Small intestine (tissue), 7 donors: ENCODE measurements at regions not wholly inside any gene's neighbourhood (a gene's known extent, or its start where the extent isn't known, plus 50 kb on each side); places are given as distances from the start of the nearest gene placed in this dataset.
A peak's percentile ranks its signal among the peaks of the same experiment; 100 is the strongest.

Experiments
- DNase-seq, 2 donors: peaks; one replicate each; pipeline versions ENCODE4 v3.0.0 to v3.0.0-alpha.2; 2013
- FAIRE-seq: peaks from 2 replicates; lab custom pipeline; 2012; peaks lifted over from hg19 to GRCh38; lab: Jason Lieb, UNC
- H3K27ac ChIP-seq, 3 donors: one replicate each; pipeline ENCODE4 v1.5.1; 2013; ENCODE audit warnings: low read length in 2 of 3, mild to moderate bottlenecking in 2 of 3, control low read depth in 1 of 3, inconsistent platforms in 1 of 3, low read depth in 1 of 3, moderate library complexity in 1 of 3
- H3K27me3 ChIP-seq, 3 donors: one replicate each; pipeline ENCODE4 v1.6.1; 2013; ENCODE audit warnings: low read length in 3 of 3, inconsistent platforms in 1 of 3; ENCODE audit not compliant: control insufficient read depth in 3 of 3, insufficient read depth in 3 of 3
- H3K36me3 ChIP-seq, 3 donors: one replicate each; pipeline ENCODE4 v1.6.1; 2013; ENCODE audit warnings: low read length in 3 of 3, inconsistent platforms in 1 of 3, low read depth in 1 of 3, mild to moderate bottlenecking in 1 of 3, moderate library complexity in 1 of 3; ENCODE audit not compliant: control insufficient read depth in 3 of 3, insufficient read depth in 2 of 3
- H3K4me1 ChIP-seq, 3 donors: one replicate each; pipeline ENCODE4 v1.6.1; 2013; ENCODE audit warnings: low read length in 2 of 3, inconsistent platforms in 1 of 3, low read depth in 1 of 3, mild to moderate bottlenecking in 1 of 3, moderate library complexity in 1 of 3; ENCODE audit not compliant: control insufficient read depth in 3 of 3, insufficient read depth in 2 of 3
- H3K4me3 ChIP-seq, 3 donors: one replicate each; pipeline ENCODE4 v1.5.1; 2013; ENCODE audit warnings: low read length in 3 of 3, control low read depth in 1 of 3, inconsistent platforms in 1 of 3, low read depth in 1 of 3, mild to moderate bottlenecking in 1 of 3, moderate library complexity in 1 of 3
- H3K9me3 ChIP-seq, 2 donors: one replicate each; pipeline ENCODE4 v1.6.1; 2013; ENCODE audit warnings: low read depth in 1 of 2, low read length in 1 of 2; ENCODE audit not compliant: control insufficient read depth in 2 of 2, insufficient read depth in 1 of 2
- WGBS, 3 donors: extraction: QIAGEN DNeasy Blood & Tissue Kit; methylation state at CpG; one replicate each; pipeline ENCODE4 v1.1.7; 2013; 5-methylcytosine and 5-hydroxymethylcytosine counted together
- donor health status: healthy with polysubstance abuse.
- donor health status: control.
- donor health status: control.
- donor health status: Bipolar disorder and iron deficiency.
- donor health status: healthy.

- FAIRE-seq (no peak), DNase-seq (no peak)
- no peaks in the 10 kb centered on the region for H3K4me1 ChIP-seq
- no peaks in the 10 kb centered on the region for H3K27me3 ChIP-seq
- peaks cover 0 to 2% of the 10 kb centered on the region in 2 donors for H3K9me3 ChIP-seq
- H3K36me3 ChIP-seq, result no peaks in the 10 kb centered on the region
- H3K27ac ChIP-seq, result peak overlapping the region in 1 of 3 donors; percentile 22
- no peak overlapping the region for H3K4me3 ChIP-seq
- 36 to 38% (median 38%) methylated on average over 4 of the region's 4 CpGs for WGBS, 3 donors
These were observed 114.5 kb downstream of the RPAP3 start for GRCh38 chr12:47591361-47591791.

GRCh38 chr12:47590771-47591360, 115.0 kb downstream of the RPAP3 start:
- FAIRE-seq, result no peak
- Histone ChIP-seq H3K36me3 (no peaks in the 10 kb centered on the region), H3K4me1 (no peaks in the 10 kb centered on the region), H3K27me3 (no peaks in the 10 kb centered on the region), H3K9me3 (no peaks in the 10 kb centered on the region), H3K4me3 (no peak overlapping the region), H3K27ac (no peak overlapping the region)
- WGBS, 3 donors, result 49 to 64% (median 58%) methylated on average over 3 of the region's 3 CpGs
- DNase-seq, result no peak

- FAIRE-seq (no peak), DNase-seq (no peak)
- no peaks in the 10 kb centered on the region for H3K27me3 ChIP-seq
- no peaks in the 10 kb centered on the region for H3K4me1 ChIP-seq
- H3K9me3 ChIP-seq, result no peaks in the 10 kb centered on the region
- H3K27ac ChIP-seq, result no peak overlapping the region
- no peaks in the 10 kb centered on the region for H3K36me3 ChIP-seq
- 84 to 88% (median 86%) methylated on average over 4 of the region's 4 CpGs for WGBS, 3 donors
- no peak overlapping the region for H3K4me3 ChIP-seq
These were observed 118.7 kb downstream of the RPAP3 start for GRCh38 chr12:47586952-47587669.

- Histone ChIP-seq H3K9me3 (no peaks in the 10 kb centered on the region), H3K27me3 (no peaks in the 10 kb centered on the region), H3K36me3 (no peaks in the 10 kb centered on the region), H3K27ac (no peak overlapping the region), H3K4me3 (no peak overlapping the region), H3K4me1 (no peaks in the 10 kb centered on the region)
- DNase-seq (no peak), FAIRE-seq (no peak)
- 52 to 67% (median 55%) methylated on average over 2 of the region's 2 CpGs for WGBS, 3 donors
These were observed 120.3 kb downstream of the RPAP3 start for GRCh38 chr12:47585507-47585906.

DNA sequence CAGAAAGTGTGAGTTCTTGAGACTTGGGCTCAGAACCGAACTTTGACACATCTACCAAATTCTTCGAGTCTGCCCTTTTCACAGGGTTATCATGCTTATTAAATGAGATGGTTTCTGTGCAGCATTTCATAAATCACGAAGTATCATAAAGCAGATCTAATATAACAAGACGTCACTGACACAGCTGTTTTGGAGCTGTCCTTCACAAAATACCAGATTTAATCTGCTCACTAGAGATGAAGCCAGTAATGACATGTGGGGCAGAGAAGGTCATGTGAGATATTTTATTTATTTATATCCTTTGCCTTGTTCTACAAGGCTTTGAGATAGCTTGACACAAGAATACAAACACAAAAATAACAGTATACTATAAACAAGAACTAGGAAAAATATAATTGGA, 127.0 kb downstream of the RPAP3 start:
- Histone ChIP-seq H3K36me3 (no peaks in the 10 kb centered on the region), H3K27ac (no peak overlapping the region), H3K4me3 (no peak overlapping the region), H3K27me3 (no peaks in the 10 kb centered on the region), H3K4me1 (no peaks in the 10 kb centered on the region), H3K9me3 (no peaks in the 10 kb centered on the region)
- 69 to 74% (median 70%) methylated on average over 4 of the region's 4 CpGs for WGBS, 3 donors
- DNase-seq, result no peak
- no peak for FAIRE-seq

DNA sequence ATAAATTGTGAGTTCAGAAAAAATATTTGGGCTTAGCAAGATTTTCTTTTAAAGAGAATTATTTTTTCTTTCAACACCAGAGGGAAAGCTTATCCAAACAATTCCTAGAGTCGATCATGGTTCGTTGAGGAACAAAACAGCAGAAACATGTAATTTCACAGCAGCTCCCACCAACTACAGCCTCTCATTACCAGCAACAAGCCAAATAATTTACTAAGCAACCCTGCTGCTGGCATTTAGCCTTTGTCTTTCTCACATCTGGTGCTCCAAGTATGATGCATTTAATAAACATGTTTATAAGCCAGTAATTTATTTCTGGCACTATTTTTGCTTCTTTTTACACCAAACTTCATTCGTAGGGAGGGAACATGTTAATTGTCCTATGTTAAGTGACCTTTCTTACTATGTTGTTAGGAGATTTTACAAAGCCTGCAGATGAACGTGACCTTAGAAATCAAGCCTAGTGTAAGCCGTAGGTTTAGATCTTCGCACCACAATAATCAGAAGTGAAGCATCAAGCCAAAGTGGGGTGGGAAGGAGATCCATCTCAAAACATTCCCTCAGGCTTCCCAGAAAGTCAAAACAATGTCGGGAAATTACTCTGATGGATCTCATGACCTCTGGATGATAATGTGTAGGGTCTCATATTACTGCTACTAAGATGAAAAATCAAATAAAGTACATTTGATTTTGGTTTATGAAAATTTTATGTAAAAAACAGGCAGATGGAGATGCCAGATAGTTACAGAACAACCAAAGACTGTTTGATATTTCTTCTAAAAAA, 128.4 kb downstream of the RPAP3 start:
- 66 to 76% (median 73%) methylated on average over 7 of the region's 7 CpGs for WGBS, 3 donors
- DNase-seq (no peak), FAIRE-seq (no peak)
- Histone ChIP-seq H3K27me3 (no peaks in the 10 kb centered on the region), H3K4me3 (no peak overlapping the region), H3K4me1 (no peaks in the 10 kb centered on the region), H3K36me3 (no peaks in the 10 kb centered on the region), H3K9me3 (no peaks in the 10 kb centered on the region), H3K27ac (no peak overlapping the region)

DNA sequence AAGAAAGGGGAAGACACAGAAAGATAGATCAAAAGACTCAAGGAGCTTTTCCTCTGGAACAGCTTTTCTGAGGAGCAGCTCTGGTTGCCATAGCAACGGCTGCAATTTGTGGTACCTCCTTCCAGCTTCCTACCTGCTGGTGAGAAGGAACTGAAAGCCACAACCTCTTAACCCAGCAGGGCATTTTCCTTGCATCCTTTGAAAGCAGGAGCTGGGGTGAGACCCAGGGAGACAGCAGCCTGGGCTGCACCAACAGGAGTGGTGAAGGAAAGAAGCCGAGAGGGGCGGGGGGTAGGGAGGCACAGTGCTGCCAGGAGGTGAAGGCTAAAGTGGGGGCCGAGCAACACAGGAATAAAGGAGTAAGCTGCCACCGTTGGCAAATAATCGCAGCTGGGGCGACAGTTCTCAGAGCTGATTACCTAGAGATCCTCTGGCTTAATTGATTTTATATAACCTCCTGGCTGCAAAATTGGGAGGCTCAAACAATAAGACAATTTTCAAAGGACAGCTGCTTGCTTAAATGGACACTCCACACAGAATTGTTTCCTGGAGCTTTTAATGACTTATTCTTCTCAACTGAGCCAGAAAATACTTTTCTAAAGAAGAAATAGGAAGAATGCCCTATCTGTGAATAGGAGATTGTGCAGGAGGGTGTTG, 129.4 kb downstream of the RPAP3 start:
- Histone ChIP-seq H3K27me3 (no peaks in the 10 kb centered on the region), H3K4me3 (no peak overlapping the region), H3K36me3 (no peaks in the 10 kb centered on the region), H3K4me1 (no peaks in the 10 kb centered on the region), H3K9me3 (no peaks in the 10 kb centered on the region), H3K27ac (no peak overlapping the region)
- WGBS, 3 donors, result 55 to 59% (median 58%) methylated on average over 7 of the region's 7 CpGs
- DNase-seq (no peak), FAIRE-seq (no peak)
